ENCODE measurements at regions not wholly inside any gene's neighbourhood (a gene's known extent, or its start where the extent isn't known, plus 50 kb on each side); places are given as distances from the start of the nearest gene placed in this dataset.

DNA sequence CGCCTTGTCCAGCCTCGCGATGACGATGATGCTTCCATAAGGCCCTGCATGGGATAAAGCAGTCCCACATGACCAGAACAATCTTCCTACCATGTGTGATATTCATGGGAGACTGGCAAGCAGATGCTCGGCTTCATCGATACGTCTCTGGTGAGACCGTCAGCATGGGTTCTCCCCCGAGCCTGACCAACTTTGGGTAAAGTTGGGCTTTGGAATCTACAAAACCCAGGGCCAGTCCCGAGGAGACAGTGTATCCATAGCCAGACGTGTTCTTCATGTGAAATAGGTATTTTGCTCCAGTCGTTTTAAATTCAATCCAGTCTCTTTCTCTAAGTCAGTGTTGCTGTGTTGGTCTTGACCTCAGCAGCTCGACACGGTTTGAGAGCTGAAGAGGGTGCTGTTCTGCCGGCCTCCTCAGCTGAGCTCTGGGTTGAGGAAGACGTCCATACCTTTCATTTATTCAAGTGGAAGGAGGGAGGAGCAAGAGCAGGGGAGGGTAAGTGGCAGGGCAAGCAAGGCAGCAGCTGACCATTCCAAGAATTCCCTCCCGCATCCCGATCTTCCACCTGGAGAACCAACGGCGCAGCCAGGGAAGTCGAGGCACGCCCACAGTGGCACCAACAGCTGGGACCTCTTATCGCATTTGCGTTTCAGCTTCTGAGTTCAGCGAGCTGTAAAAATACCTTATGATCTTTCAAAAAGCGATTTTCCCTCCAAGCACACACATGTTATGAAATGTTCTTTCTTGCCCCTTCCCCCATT is 64.0 kb upstream of the THBS2 start:
- CTCF ChIA-PET: no interaction called here

DNA sequence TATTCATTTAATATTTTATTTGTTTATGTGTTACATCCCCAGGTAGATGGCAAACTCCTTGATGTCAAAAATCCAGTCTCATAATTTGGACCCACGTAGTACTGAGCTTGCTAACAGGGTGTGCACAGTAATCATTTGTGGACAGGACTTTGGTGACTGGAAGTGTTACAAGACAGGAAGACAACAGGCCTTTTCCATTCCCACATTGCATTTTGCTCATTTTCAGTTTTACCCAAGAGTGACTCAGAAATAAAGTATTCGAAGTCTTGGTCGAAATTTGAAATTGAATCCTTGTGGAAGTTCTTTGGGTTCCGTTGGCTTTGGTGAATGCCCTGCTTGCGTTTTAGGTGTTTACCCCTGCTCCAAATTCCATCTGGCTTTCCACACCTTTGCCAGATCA is 63.0 kb upstream of the THBS2 start:
- no peak overlapping the region for H2AFZ ChIP-seq (ENCODE audit: low read depth, low read length)
- no peak for FAIRE-seq
- no peak overlapping the region for H3K9ac ChIP-seq (replicated peaks; ENCODE audit: extremely low read depth, insufficient read depth, low read length)
- no TSS peak for BruUV-seq (replicated peaks)
- intact Hi-C loops (cut with micrococcal nuclease) (no loop called here), dilution Hi-C loops (cut with MboI; ENCODE audit: extremely low pct_ligation_motif_present, low sequenced_read_pairs) (no loop called here)
- no peaks in the 10 kb centered on the region for H3K9me1 ChIP-seq (replicated peaks; ENCODE audit: control insufficient read depth, extremely low read depth, insufficient read depth, low read length)
- H3K4me3 ChIP-seq (replicated peaks in 1 of 3; ENCODE audit: insufficient read depth in 1 of 3, low read depth in 1 of 3, low read length in 3 of 3): no peak overlapping the region
- no peak for DNase-seq (ENCODE audit: low read depth, low spot score)
- no peaks in the 10 kb centered on the region for H3K36me3 ChIP-seq (ENCODE audit: control insufficient read depth in 2 of 2, extremely low read depth in 1 of 2, insufficient read depth in 2 of 2, low read length in 2 of 2)
- no peaks in the 10 kb centered on the region for H4K20me1 ChIP-seq (replicated peaks; ENCODE audit: control insufficient read depth, extremely low read depth, insufficient read depth, low read length)
- H3K4me2 ChIP-seq (ENCODE audit: insufficient read depth, low read length): no peak overlapping the region
- ChIA-PET POLR2A (no interaction called here), CTCF (no interaction called here)
- H3K79me2 ChIP-seq (ENCODE audit: control insufficient read depth, insufficient read depth, low read length): no peaks in the 10 kb centered on the region
- TF ChIP-seq POLR2AphosphoS5 (IDR thresholded peaks at IDR 0.05; ENCODE audit: insufficient read depth, low read depth, low read length): no peak
- TF ChIP-seq GATA2 (IDR thresholded peaks at IDR 0.05; ENCODE audit: insufficient read depth, insufficient read length, low read depth, low read length): no peak
- no peak for TF ChIP-seq MYC (IDR thresholded peaks at IDR 0.05; ENCODE audit: low read depth, low read length)
- TF ChIP-seq, protein P1, sequence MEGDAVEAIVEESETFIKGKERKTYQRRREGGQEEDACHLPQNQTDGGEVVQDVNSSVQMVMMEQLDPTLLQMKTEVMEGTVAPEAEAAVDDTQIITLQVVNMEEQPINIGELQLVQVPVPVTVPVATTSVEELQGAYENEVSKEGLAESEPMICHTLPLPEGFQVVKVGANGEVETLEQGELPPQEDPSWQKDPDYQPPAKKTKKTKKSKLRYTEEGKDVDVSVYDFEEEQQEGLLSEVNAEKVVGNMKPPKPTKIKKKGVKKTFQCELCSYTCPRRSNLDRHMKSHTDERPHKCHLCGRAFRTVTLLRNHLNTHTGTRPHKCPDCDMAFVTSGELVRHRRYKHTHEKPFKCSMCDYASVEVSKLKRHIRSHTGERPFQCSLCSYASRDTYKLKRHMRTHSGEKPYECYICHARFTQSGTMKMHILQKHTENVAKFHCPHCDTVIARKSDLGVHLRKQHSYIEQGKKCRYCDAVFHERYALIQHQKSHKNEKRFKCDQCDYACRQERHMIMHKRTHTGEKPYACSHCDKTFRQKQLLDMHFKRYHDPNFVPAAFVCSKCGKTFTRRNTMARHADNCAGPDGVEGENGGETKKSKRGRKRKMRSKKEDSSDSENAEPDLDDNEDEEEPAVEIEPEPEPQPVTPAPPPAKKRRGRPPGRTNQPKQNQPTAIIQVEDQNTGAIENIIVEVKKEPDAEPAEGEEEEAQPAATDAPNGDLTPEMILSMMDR (IDR thresholded peaks at IDR 0.05; ENCODE audit: extremely low read depth in 1 of 2, insufficient read depth in 1 of 2, low read depth in 1 of 2, low read length in 2 of 2): no peak
- TF ChIP-seq EZH2 (IDR thresholded peaks at IDR 0.05; ENCODE audit: borderline replicate concordance, low read depth, low read length, severe bottlenecking): no peak
- TF ChIP-seq JUN (IDR thresholded peaks at IDR 0.05; ENCODE audit: borderline replicate concordance, insufficient read depth, insufficient read length, low read depth): no peak
- no peak for TF ChIP-seq POLR2A (IDR thresholded peaks at IDR 0.05; ENCODE audit: low read depth, low read length)
- TF ChIP-seq FOS (IDR thresholded peaks at IDR 0.05; ENCODE audit: borderline replicate concordance, insufficient read depth, low read length): no peak
- TF ChIP-seq, protein P2, sequence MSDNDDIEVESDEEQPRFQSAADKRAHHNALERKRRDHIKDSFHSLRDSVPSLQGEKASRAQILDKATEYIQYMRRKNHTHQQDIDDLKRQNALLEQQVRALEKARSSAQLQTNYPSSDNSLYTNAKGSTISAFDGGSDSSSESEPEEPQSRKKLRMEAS (IDR thresholded peaks at IDR 0.05; ENCODE audit: insufficient read depth, insufficient read length): no peak
- no peaks in the 10 kb centered on the region for H3K4me1 ChIP-seq (ENCODE audit: control insufficient read depth, extremely low read depth, insufficient read depth, low read length)
- peaks cover 4% of the 10 kb centered on the region for H3K9me3 ChIP-seq (replicated peaks; ENCODE audit: control insufficient read depth, insufficient read depth, low read length)
- no peaks in the 10 kb centered on the region for H3K27me3 ChIP-seq (ENCODE audit: control insufficient read depth in 2 of 2, insufficient read depth in 2 of 2, low read length in 2 of 2)
- H3K27ac ChIP-seq (ENCODE audit: insufficient read depth, low read depth, low read length): no peak overlapping the region

More for the DNA sequence above, 64.0 kb upstream of the THBS2 start:
- intact Hi-C loops (cut with micrococcal nuclease) (no loop called here), dilution Hi-C loops (cut with MboI; ENCODE audit: extremely low pct_ligation_motif_present, low sequenced_read_pairs) (no loop called here)
- no peak overlapping the region for H3K4me2 ChIP-seq (ENCODE audit: insufficient read depth, low read length)
- FAIRE-seq (no peak), DNase-seq (ENCODE audit: low read depth, low spot score) (no peak)
- POLR2A ChIA-PET: no interaction called here
- no peaks in the 10 kb centered on the region for H3K9me1 ChIP-seq (replicated peaks; ENCODE audit: control insufficient read depth, extremely low read depth, insufficient read depth, low read length)
- H3K79me2 ChIP-seq (ENCODE audit: control insufficient read depth, insufficient read depth, low read length): no peaks in the 10 kb centered on the region
- no peak overlapping the region for H3K4me3 ChIP-seq (replicated peaks in 1 of 3; ENCODE audit: insufficient read depth in 1 of 3, low read depth in 1 of 3, low read length in 3 of 3)
- no peaks in the 10 kb centered on the region for H3K36me3 ChIP-seq (ENCODE audit: control insufficient read depth in 2 of 2, extremely low read depth in 1 of 2, insufficient read depth in 2 of 2, low read length in 2 of 2)
- no peaks in the 10 kb centered on the region for H3K27me3 ChIP-seq (ENCODE audit: control insufficient read depth in 2 of 2, insufficient read depth in 2 of 2, low read length in 2 of 2)
- TF ChIP-seq POLR2A (IDR thresholded peaks at IDR 0.05; ENCODE audit: low read depth, low read length): no peak
- no TSS peak for BruUV-seq (replicated peaks)
- H3K27ac ChIP-seq (ENCODE audit: insufficient read depth, low read depth, low read length): no peak overlapping the region
- no peak overlapping the region for H3K9ac ChIP-seq (replicated peaks; ENCODE audit: extremely low read depth, insufficient read depth, low read length)
- H2AFZ ChIP-seq (ENCODE audit: low read depth, low read length): no peak overlapping the region
- H4K20me1 ChIP-seq (replicated peaks; ENCODE audit: control insufficient read depth, extremely low read depth, insufficient read depth, low read length): no peaks in the 10 kb centered on the region
- peaks cover 4% of the 10 kb centered on the region for H3K9me3 ChIP-seq (replicated peaks; ENCODE audit: control insufficient read depth, insufficient read depth, low read length)
- H3K4me1 ChIP-seq (ENCODE audit: control insufficient read depth, extremely low read depth, insufficient read depth, low read length): no peaks in the 10 kb centered on the region

All from endothelial cell of umbilical vein (primary cell).